ENCODE measurements at regions not wholly inside any gene's neighbourhood (a gene's known extent, or its start where the extent isn't known, plus 50 kb on each side); places are given as distances from the start of the nearest gene placed in this dataset.

- TF ChIP-seq FOS (IDR thresholded peaks at IDR 0.05; ENCODE audit: borderline replicate concordance, extremely low read depth, insufficient read length) (no peak), SREBF1 (IDR thresholded peaks at IDR 0.05; ENCODE audit: low read length) (no peak), NFXL1 (IDR thresholded peaks at IDR 0.05; ENCODE audit: borderline replicate concordance) (no peak), TARDBP (IDR thresholded peaks at IDR 0.05; ENCODE audit: borderline replicate concordance) (no peak), CHD4 (IDR thresholded peaks at IDR 0.05) (no peak), HDAC6 (IDR thresholded peaks at IDR 0.05; ENCODE audit: unreplicated experiment) (no peak), SIX5 (IDR thresholded peaks at IDR 0.05; ENCODE audit: low read depth, low read length, severe bottlenecking) (no peak), YY1 (IDR thresholded peaks at IDR 0.05; ENCODE audit: low read depth, low read length) (no peak), WRNIP1 (IDR thresholded peaks at IDR 0.05; ENCODE audit: borderline replicate concordance, low read depth, low read length) (no peak)
- TF ChIP-seq, protein P1, sequence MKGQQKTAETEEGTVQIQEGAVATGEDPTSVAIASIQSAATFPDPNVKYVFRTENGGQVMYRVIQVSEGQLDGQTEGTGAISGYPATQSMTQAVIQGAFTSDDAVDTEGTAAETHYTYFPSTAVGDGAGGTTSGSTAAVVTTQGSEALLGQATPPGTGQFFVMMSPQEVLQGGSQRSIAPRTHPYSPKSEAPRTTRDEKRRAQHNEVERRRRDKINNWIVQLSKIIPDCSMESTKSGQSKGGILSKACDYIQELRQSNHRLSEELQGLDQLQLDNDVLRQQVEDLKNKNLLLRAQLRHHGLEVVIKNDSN (IDR thresholded peaks at IDR 0.05; ENCODE audit: borderline replicate concordance, extremely low read length, insufficient read depth, low read depth, low read length) = no peak
Observed at GRCh38 chr1:19557609-19558051, 72.3 kb upstream of the CAPZB start (continued).

DNA sequence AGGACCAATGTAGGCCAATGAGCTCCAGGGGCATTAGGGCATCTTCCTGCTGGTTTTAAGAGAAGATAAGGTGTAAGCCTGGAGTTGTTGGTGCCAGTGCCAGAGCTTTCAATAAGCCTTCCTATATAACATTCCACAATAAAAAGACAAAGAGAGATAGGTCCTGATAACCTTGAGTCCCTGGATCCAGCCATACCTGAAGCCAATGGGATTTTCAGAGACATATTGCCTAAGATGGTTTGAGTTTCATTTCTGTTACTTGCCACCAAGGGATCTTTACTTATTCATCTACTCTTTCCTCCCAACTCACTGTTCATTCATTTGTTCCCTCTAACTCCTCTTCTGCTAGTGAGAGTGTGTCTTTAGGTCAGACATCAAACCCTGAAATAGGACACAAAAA is 68.8 kb upstream of the CAPZB start:
- H3K36me3 ChIP-seq (ENCODE audit: control insufficient read depth in 2 of 2, insufficient read depth in 2 of 2, low read length in 1 of 2) = no peaks in the 10 kb centered on the region
- ChIA-PET SMC1A (ENCODE audit: uncharacterized antibody, unreplicated experiment) (no interaction called here), POLR2A (no interaction called here), RAD21 (ENCODE audit: unreplicated experiment) (no interaction called here), CTCF (no interaction called here)
- H3K27ac ChIP-seq (ENCODE audit: control insufficient read depth, insufficient read depth) = no peak overlapping the region
- H3K79me2 ChIP-seq (ENCODE audit: control insufficient read depth, insufficient read depth, low read length) = no peaks in the 10 kb centered on the region
- H2AFZ ChIP-seq (ENCODE audit: control insufficient read depth, low read depth, low read length) = no peak overlapping the region
- no TSS peak for BruUV-seq (replicated peaks)
- no peak overlapping the region for H3K4me2 ChIP-seq (ENCODE audit: control insufficient read depth, insufficient read depth)
- H3K27me3 ChIP-seq (replicated peaks in 1 of 2; ENCODE audit: control insufficient read depth in 2 of 2, insufficient read depth in 2 of 2, low read length in 1 of 2) = no peaks in the 10 kb centered on the region
- H3K4me3 ChIP-seq = no peak overlapping the region
- in situ Hi-C loops (cut with MboI) (no loop called here), intact Hi-C loops (cut with micrococcal nuclease; ENCODE audit: unreplicated experiment) (no loop called here)
- H3K4me1 ChIP-seq (ENCODE audit: control insufficient read depth, insufficient read depth, low read length) = no peaks in the 10 kb centered on the region
- ATAC-seq (no peak), DNase-seq (ENCODE audit: low read depth, low spot score) (no peak), FAIRE-seq (no peak)
- peaks cover 2% of the 10 kb centered on the region; the same call in 1 of the 3 replicates for H3K9me3 ChIP-seq (replicated peaks; ENCODE audit: control insufficient read depth, insufficient read depth, low read length)
- no peak overlapping the region for H3K9ac ChIP-seq (ENCODE audit: control insufficient read depth, insufficient read depth, low read length)
- no peaks in the 10 kb centered on the region for H4K20me1 ChIP-seq (ENCODE audit: control insufficient read depth, insufficient read depth)
- TF ChIP-seq POLR2A (IDR thresholded peaks at IDR 0.05; ENCODE audit: low read depth, low read length) = no peak
- TF ChIP-seq CHD2 (IDR thresholded peaks at IDR 0.05; ENCODE audit: borderline replicate concordance, low read depth, low read length) = no peak
- TF ChIP-seq TAF1 (IDR thresholded peaks at IDR 0.05; ENCODE audit: borderline replicate concordance, low read depth, low read length) = no peak
- TF ChIP-seq FOXK2 (IDR thresholded peaks at IDR 0.05) = no peak
- no peak for TF ChIP-seq SIN3A (IDR thresholded peaks at IDR 0.05; ENCODE audit: low read depth, low read length)
- TF ChIP-seq BACH1 (IDR thresholded peaks at IDR 0.05; ENCODE audit: borderline replicate concordance) = no peak
- TF ChIP-seq ZSCAN29 (IDR thresholded peaks at IDR 0.05) = no peak
- no peak for TF ChIP-seq RFX5 (IDR thresholded peaks at IDR 0.05; ENCODE audit: low read depth, low read length)
- TF ChIP-seq SRF (IDR thresholded peaks at IDR 0.05; ENCODE audit: low read depth in 2 of 2, low read length in 2 of 2) = no peak
- TF ChIP-seq HDAC2 (IDR thresholded peaks at IDR 0.05) = no peak
- TF ChIP-seq ZNF24 (IDR thresholded peaks at IDR 0.05) = no peak
- no peak for TF ChIP-seq ZNF384 (IDR thresholded peaks at IDR 0.05; ENCODE audit: borderline replicate concordance, low read depth, low read length)
- TF ChIP-seq ZBTB40 (IDR thresholded peaks at IDR 0.05; ENCODE audit: borderline replicate concordance) = no peak
- no peak for TF ChIP-seq NR2F1 (conservative IDR thresholded peaks at IDR 0.05)
- TF ChIP-seq EED (IDR thresholded peaks at IDR 0.05; ENCODE audit: low read depth) = no peak

Data from GM12878 (cell line).